ENCODE measurements at regions not wholly inside any gene's neighbourhood (a gene's known extent, or its start where the extent isn't known, plus 50 kb on each side); places are given as distances from the start of the nearest gene placed in this dataset.

GRCh38 chr3:132785292-132785691 is 63.1 kb upstream of the NPHP3 start:
- H3K4me3 ChIP-seq (ENCODE audit: low read depth, poor library complexity, severe bottlenecking), result no peak overlapping the region
- 17 to 24% methylated on average over 3 of the region's 3 CpGs for WGBS, 2 donors
- TF ChIP-seq POLR2A (IDR thresholded peaks at IDR 0.05) (no peak), CTCF (IDR thresholded peaks at IDR 0.05) (no peak)
- intact Hi-C loops (cut with DNase I; ENCODE audit: low total_unique reads), result loop anchor here (5.0 kb wide), 1 partner anchor 1057 kb away; no protein-coding TSS in a partner anchor
- DNase-seq (ENCODE audit: low spot score in 2 of 2), result no peak

GRCh38 chr3:132784502-132785025 is 62.4 kb upstream of the NPHP3 start:
- H3K4me3 ChIP-seq (ENCODE audit: low read depth, poor library complexity, severe bottlenecking), result no peak overlapping the region
- intact Hi-C loops (cut with DNase I; ENCODE audit: low total_unique reads), result loop anchor here (5.0 kb wide), 1 partner anchor 1058 kb away; no protein-coding TSS in a partner anchor
- no peak for DNase-seq (ENCODE audit: low spot score in 2 of 2)
- TF ChIP-seq CTCF (IDR thresholded peaks at IDR 0.05) (no peak), POLR2A (IDR thresholded peaks at IDR 0.05) (no peak)
- WGBS, 2 donors, result 90 to 91% methylated on average over 1 of the region's 1 CpG

- no peak for TF ChIP-seq POLR2A (IDR thresholded peaks at IDR 0.05)
- no peak for TF ChIP-seq CTCF (IDR thresholded peaks at IDR 0.05)
- no peak overlapping the region for H3K4me3 ChIP-seq (ENCODE audit: low read depth, poor library complexity, severe bottlenecking)
- no peak for DNase-seq (ENCODE audit: low spot score in 2 of 2)
- intact Hi-C loops (cut with DNase I; ENCODE audit: low total_unique reads), result no loop called here
Observed at GRCh38 chr3:132783152-132783551, 60.9 kb upstream of the NPHP3 start.

GRCh38 chr3:132781922-132782321 is 59.7 kb upstream of the NPHP3 start:
- DNase-seq (ENCODE audit: low spot score in 2 of 2), result no peak
- intact Hi-C loops (cut with DNase I; ENCODE audit: low total_unique reads), result no loop called here
- no peak overlapping the region for H3K4me3 ChIP-seq (ENCODE audit: low read depth, poor library complexity, severe bottlenecking)
- no peak for TF ChIP-seq POLR2A (IDR thresholded peaks at IDR 0.05)
- no peak for TF ChIP-seq CTCF (IDR thresholded peaks at IDR 0.05)
- WGBS, 2 donors, result 79 to 93% methylated on average over 1 of the region's 1 CpG

- H3K4me3 ChIP-seq (ENCODE audit: low read depth, poor library complexity, severe bottlenecking), result no peak overlapping the region
- no peak for DNase-seq (ENCODE audit: low spot score in 2 of 2)
- intact Hi-C loops (cut with DNase I; ENCODE audit: low total_unique reads), result no loop called here
- TF ChIP-seq CTCF (IDR thresholded peaks at IDR 0.05) (no peak), POLR2A (IDR thresholded peaks at IDR 0.05) (no peak)
- WGBS, 2 donors, result 64 to 70% methylated on average over 3 of the region's 3 CpGs
Observed at GRCh38 chr3:132777171-132777570, 55.0 kb upstream of the NPHP3 start.

GRCh38 chr3:132773071-132773619 is 50.9 kb upstream of the NPHP3 start:
- intact Hi-C loops (cut with DNase I; ENCODE audit: low total_unique reads), result no loop called here
- WGBS, 2 donors, result 81 to 89% methylated on average over 2 of the region's 2 CpGs
- no peak for TF ChIP-seq CTCF (IDR thresholded peaks at IDR 0.05)
- TF ChIP-seq POLR2A (IDR thresholded peaks at IDR 0.05), result no peak
- no peak overlapping the region for H3K4me3 ChIP-seq (ENCODE audit: low read depth, poor library complexity, severe bottlenecking)
- DNase-seq (ENCODE audit: low spot score in 2 of 2), result no peak

Data from lower leg skin (tissue), 4 donors.